ENCODE measurements at regions not wholly inside any gene's neighbourhood (a gene's known extent, or its start where the extent isn't known, plus 50 kb on each side); places are given as distances from the start of the nearest gene placed in this dataset.

- H3K27ac ChIP-seq: no peak overlapping the region
- no peak for TF ChIP-seq ZFX (IDR thresholded peaks at IDR 0.05; ENCODE audit: borderline replicate concordance)
- TF ChIP-seq CTCF (IDR thresholded peaks at IDR 0.05): no peak
Observed at GRCh38 chr5:3905521-3905920, 309.9 kb downstream of the IRX1 start.

- no peak for TF ChIP-seq ZFX (IDR thresholded peaks at IDR 0.05; ENCODE audit: borderline replicate concordance)
- TF ChIP-seq CTCF (IDR thresholded peaks at IDR 0.05): no peak
- H3K27ac ChIP-seq: no peak overlapping the region
Observed at GRCh38 chr5:3911111-3911510, 315.5 kb downstream of the IRX1 start.

- no peak overlapping the region for H3K27ac ChIP-seq
- TF ChIP-seq CTCF (IDR thresholded peaks at IDR 0.05): no peak
- TF ChIP-seq ZFX (IDR thresholded peaks at IDR 0.05; ENCODE audit: borderline replicate concordance): no peak
Observed at GRCh38 chr5:3911773-3912172, 316.1 kb downstream of the IRX1 start.

- H3K27ac ChIP-seq: no peak overlapping the region
- TF ChIP-seq ZFX (IDR thresholded peaks at IDR 0.05; ENCODE audit: borderline replicate concordance) (no peak), CTCF (IDR thresholded peaks at IDR 0.05) (no peak)
Observed at GRCh38 chr5:3912790-3913189, 317.2 kb downstream of the IRX1 start.

GRCh38 chr5:3913279-3913678 lies 317.6 kb downstream of the IRX1 start:
- H3K27ac ChIP-seq: no peak overlapping the region
- TF ChIP-seq ZFX (IDR thresholded peaks at IDR 0.05; ENCODE audit: borderline replicate concordance) (no peak), CTCF (IDR thresholded peaks at IDR 0.05) (no peak)

- H3K27ac ChIP-seq: no peak overlapping the region
- TF ChIP-seq ZFX (IDR thresholded peaks at IDR 0.05; ENCODE audit: borderline replicate concordance): no peak
Observed at GRCh38 chr5:3925022-3925421, 329.4 kb downstream of the IRX1 start.

GRCh38 chr5:3925935-3926334 lies 330.3 kb downstream of the IRX1 start:
- H3K27ac ChIP-seq: no peak overlapping the region
- no peak for TF ChIP-seq ZFX (IDR thresholded peaks at IDR 0.05; ENCODE audit: borderline replicate concordance)
- TF ChIP-seq CTCF (IDR thresholded peaks at IDR 0.05): no peak

GRCh38 chr5:3929799-3930198 lies 334.2 kb downstream of the IRX1 start:
- H3K27ac ChIP-seq: no peak overlapping the region
- TF ChIP-seq CTCF (IDR thresholded peaks at IDR 0.05): no peak
- TF ChIP-seq ZFX (IDR thresholded peaks at IDR 0.05; ENCODE audit: borderline replicate concordance): no peak

Data from 22Rv1 (cell line).